ENCODE measurements at regions not wholly inside any gene's neighbourhood (a gene's known extent, or its start where the extent isn't known, plus 50 kb on each side); places are given as distances from the start of the nearest gene placed in this dataset.

- no peak for TF ChIP-seq POLR2A (IDR thresholded peaks at IDR 0.05; ENCODE audit: low read depth, low read length)
- TF ChIP-seq POLR2AphosphoS5 (IDR thresholded peaks at IDR 0.05; ENCODE audit: low read depth, low read length) = no peak
These were observed 130.5 kb upstream of the MAN1A1 start for GRCh38 chr6:119479860-119480655.
